NCI-H146 (cell line): ENCODE measurements at regions not wholly inside any gene's neighbourhood (a gene's known extent, or its start where the extent isn't known, plus 50 kb on each side); places are given as distances from the start of the nearest gene placed in this dataset.
"Not testable (repeated sequence)": the region's sequence is repeated elsewhere in the genome, so short reads cannot be mapped to it uniquely, and the experiment has no call there.

Experiments
- DNase-seq: peaks from one replicate; lab custom pipeline; 2025; lab: John Stamatoyannopoulos, UW

GRCh38 chr2:137886083-137886831 is 78.0 kb upstream of the HNMT start:
- DNase-seq = peak; percentile 81

GRCh38 chr2:137888845-137889244 is 75.4 kb upstream of the HNMT start:
- DNase-seq = peak; percentile 89

GRCh38 chr2:137892739-137893138 is 71.5 kb upstream of the HNMT start:
- DNase-seq = peak; percentile 99

- DNase-seq = no peak
These were observed 71.1 kb upstream of the HNMT start for GRCh38 chr2:137893145-137893544.

GRCh38 chr2:137896467-137896866 is 67.8 kb upstream of the HNMT start:
- DNase-seq = no peak

GRCh38 chr2:137897082-137897481 is 67.2 kb upstream of the HNMT start:
- DNase-seq = no peak

GRCh38 chr2:137900421-137901141 is 63.7 kb upstream of the HNMT start:
- DNase-seq = no peak

GRCh38 chr2:137910641-137911040 is 53.6 kb upstream of the HNMT start:
- peak; percentile 51 for DNase-seq

- DNase-seq = no peak
These were observed 51.9 kb upstream of the HNMT start for GRCh38 chr2:137912371-137912770.

- DNase-seq = no peak
These were observed 51.1 kb upstream of the HNMT start for GRCh38 chr2:137913169-137913568.

GRCh38 chr2:137913648-137914047 is 50.6 kb upstream of the HNMT start:
- DNase-seq = not testable (repeated sequence)
